ENCODE measurements at regions not wholly inside any gene's neighbourhood (a gene's known extent, or its start where the extent isn't known, plus 50 kb on each side); places are given as distances from the start of the nearest gene placed in this dataset.

GRCh38 chr1:213683529-213683928 lies 304.2 kb upstream of the PROX1 start:
- Histone ChIP-seq H3K4me3 (no peak overlapping the region), H3K4me1 (no peaks in the 10 kb centered on the region), H3K36me3 (ENCODE audit: insufficient read depth in 1 of 2, low read depth in 1 of 2) (no peaks in the 10 kb centered on the region), H3K27me3 (ENCODE audit: insufficient read depth in 3 of 3, low read length in 2 of 3) (no peaks in the 10 kb centered on the region), H3K9me3 (no peaks in the 10 kb centered on the region), H3K27ac (no peak overlapping the region)
- 48 to 54% (median 49%) methylated on average over 7 of the region's 7 CpGs for WGBS, 3 donors
- TF ChIP-seq CTCF (IDR thresholded peaks at IDR 0.05), result no peak
- intact Hi-C loops (cut with DNase I), result no loop called here
- no peak for DNase-seq
- ATAC-seq, result no peak

- TF ChIP-seq CTCF (IDR thresholded peaks at IDR 0.05), result no peak
- H3K4me1 ChIP-seq, result no peaks in the 10 kb centered on the region
- intact Hi-C loops (cut with DNase I), result no loop called here
- no peaks in the 10 kb centered on the region for H3K36me3 ChIP-seq (ENCODE audit: insufficient read depth in 1 of 2, low read depth in 1 of 2)
- no peak overlapping the region for H3K4me3 ChIP-seq
- 94 to 96% (median 95%) methylated on average over 3 of the region's 3 CpGs for WGBS, 3 donors
- H3K27ac ChIP-seq, result no peak overlapping the region
- DNase-seq (no peak), ATAC-seq (no peak)
- no peaks in the 10 kb centered on the region for H3K27me3 ChIP-seq (ENCODE audit: insufficient read depth in 3 of 3, low read length in 2 of 3)
- H3K9me3 ChIP-seq, result no peaks in the 10 kb centered on the region
Observed at GRCh38 chr1:213684454-213684853, 303.3 kb upstream of the PROX1 start.

- Histone ChIP-seq H3K27me3 (ENCODE audit: insufficient read depth in 3 of 3, low read length in 2 of 3) (no peaks in the 10 kb centered on the region), H3K9me3 (no peaks in the 10 kb centered on the region), H3K36me3 (ENCODE audit: insufficient read depth in 1 of 2, low read depth in 1 of 2) (no peaks in the 10 kb centered on the region), H3K27ac (no peak overlapping the region), H3K4me3 (no peak overlapping the region), H3K4me1 (no peaks in the 10 kb centered on the region)
- WGBS, 3 donors, result 70 to 80% (median 72%) methylated on average over 2 of the region's 2 CpGs
- DNase-seq (no peak), ATAC-seq (no peak)
- intact Hi-C loops (cut with DNase I), result no loop called here
- no peak for TF ChIP-seq CTCF (IDR thresholded peaks at IDR 0.05)
Observed at GRCh38 chr1:213685992-213686582, 301.7 kb upstream of the PROX1 start.

GRCh38 chr1:213686983-213687382 lies 300.8 kb upstream of the PROX1 start:
- no peaks in the 10 kb centered on the region for H3K4me1 ChIP-seq
- H3K36me3 ChIP-seq (ENCODE audit: insufficient read depth in 1 of 2, low read depth in 1 of 2), result no peaks in the 10 kb centered on the region
- DNase-seq, result no peak
- intact Hi-C loops (cut with DNase I), result no loop called here
- no peak for TF ChIP-seq CTCF (IDR thresholded peaks at IDR 0.05)
- no peak for ATAC-seq
- H3K9me3 ChIP-seq, result no peaks in the 10 kb centered on the region
- H3K27ac ChIP-seq, result no peak overlapping the region
- no peak overlapping the region for H3K4me3 ChIP-seq
- H3K27me3 ChIP-seq (ENCODE audit: insufficient read depth in 3 of 3, low read length in 2 of 3), result no peaks in the 10 kb centered on the region
- WGBS, 3 donors, result 57 to 72% (median 63%) methylated on average over 3 of the region's 3 CpGs

GRCh38 chr1:213687832-213688231 lies 299.9 kb upstream of the PROX1 start:
- DNase-seq, result no peak
- intact Hi-C loops (cut with DNase I), result no loop called here
- Histone ChIP-seq H3K4me1 (no peaks in the 10 kb centered on the region), H3K27me3 (ENCODE audit: insufficient read depth in 3 of 3, low read length in 2 of 3) (no peaks in the 10 kb centered on the region), H3K36me3 (ENCODE audit: insufficient read depth in 1 of 2, low read depth in 1 of 2) (no peaks in the 10 kb centered on the region), H3K27ac (no peak overlapping the region), H3K4me3 (no peak overlapping the region), H3K9me3 (no peaks in the 10 kb centered on the region)
- no peak for ATAC-seq
- 68 to 78% (median 70%) methylated on average over 7 of the region's 7 CpGs for WGBS, 3 donors
- no peak for TF ChIP-seq CTCF (IDR thresholded peaks at IDR 0.05)

Data from psoas muscle (tissue), 7 donors.